WERI-Rb-1 (cell line): ENCODE measurements at regions not wholly inside any gene's neighbourhood (a gene's known extent, or its start where the extent isn't known, plus 50 kb on each side); places are given as distances from the start of the nearest gene placed in this dataset.
A peak's percentile ranks its signal among the peaks of the same experiment; 100 is the strongest.
"Not testable (repeated sequence)": the region's sequence is repeated elsewhere in the genome, so short reads cannot be mapped to it uniquely, and the experiment has no call there.

ENCODE experiments used
- DNase-seq: peaks from one replicate; pipeline ENCODE4 v3.0.0-alpha.2; 2020
- H3K27ac ChIP-seq: fragments of 250-450 bp; sonication (Bioruptor Pico); 2 replicates; pipeline ENCODE4 v1.5.1; 2020; ENCODE audit warnings: mild to moderate bottlenecking, moderate library complexity
- H3K27me3 ChIP-seq: fragments of 250-450 bp; sonication (Bioruptor Pico); 2 replicates; pipeline ENCODE4 v1.5.1; 2021; ENCODE audit warnings: mild to moderate bottlenecking, low read depth, moderate library complexity; ENCODE audit not compliant: insufficient read depth, severe bottlenecking
- H3K36me3 ChIP-seq: fragments of 250-450 bp; sonication (Bioruptor Pico); 2 replicates; pipeline ENCODE4 v1.5.1; 2020; ENCODE audit warnings: mild to moderate bottlenecking, moderate library complexity
- H3K4me3 ChIP-seq: 2 replicates; pipeline ENCODE4 v1.5.1; 2011; ENCODE audit warnings: low read depth, mild to moderate bottlenecking, control low read depth, low read length
- H3K9me3 ChIP-seq: fragments of 250-450 bp; sonication (Bioruptor Pico); 2 replicates; pipeline ENCODE4 v1.5.1; 2021; ENCODE audit warnings: mild to moderate bottlenecking, moderate library complexity; ENCODE audit not compliant: severe bottlenecking
- TF ChIP-seq, protein P1 (sequence below): IDR thresholded peaks from 2 replicates; pipeline ENCODE4 v1.5.1; 2011; ENCODE audit warnings: low read depth, mild to moderate bottlenecking, control low read depth, inconsistent platforms, low read length

DNA sequence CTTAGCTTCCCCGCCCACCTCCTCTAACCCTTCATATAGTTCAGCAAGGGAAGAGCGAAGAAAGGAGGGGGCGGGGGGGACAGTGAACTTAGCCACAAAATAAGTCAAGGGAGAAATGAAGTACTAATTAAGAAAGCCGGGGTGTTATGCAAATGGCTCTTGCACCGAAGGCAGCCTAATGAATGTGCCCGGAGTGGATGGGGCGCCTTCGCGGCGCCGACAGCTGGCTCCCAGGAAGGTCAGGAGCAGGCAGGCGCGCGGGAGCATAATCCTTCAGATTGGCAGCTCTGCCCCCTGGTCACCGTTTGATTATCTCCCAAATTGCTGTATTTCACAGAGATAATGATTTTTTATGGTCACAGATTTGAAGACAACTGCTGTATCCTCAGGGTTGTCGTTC lies 395.1 kb downstream of the TFAP2B start:
- Histone ChIP-seq H3K27me3 (no peaks in the 10 kb centered on the region), H3K36me3 (no peaks in the 10 kb centered on the region), H3K27ac (peak overlapping the region; percentile 23; the same call in 1 of the 2 replicates), H3K9me3 (no peaks in the 10 kb centered on the region), H3K4me3 (peak overlapping the region; percentile 43)
- peak; percentile 75 for DNase-seq
- TF ChIP-seq, protein P1, sequence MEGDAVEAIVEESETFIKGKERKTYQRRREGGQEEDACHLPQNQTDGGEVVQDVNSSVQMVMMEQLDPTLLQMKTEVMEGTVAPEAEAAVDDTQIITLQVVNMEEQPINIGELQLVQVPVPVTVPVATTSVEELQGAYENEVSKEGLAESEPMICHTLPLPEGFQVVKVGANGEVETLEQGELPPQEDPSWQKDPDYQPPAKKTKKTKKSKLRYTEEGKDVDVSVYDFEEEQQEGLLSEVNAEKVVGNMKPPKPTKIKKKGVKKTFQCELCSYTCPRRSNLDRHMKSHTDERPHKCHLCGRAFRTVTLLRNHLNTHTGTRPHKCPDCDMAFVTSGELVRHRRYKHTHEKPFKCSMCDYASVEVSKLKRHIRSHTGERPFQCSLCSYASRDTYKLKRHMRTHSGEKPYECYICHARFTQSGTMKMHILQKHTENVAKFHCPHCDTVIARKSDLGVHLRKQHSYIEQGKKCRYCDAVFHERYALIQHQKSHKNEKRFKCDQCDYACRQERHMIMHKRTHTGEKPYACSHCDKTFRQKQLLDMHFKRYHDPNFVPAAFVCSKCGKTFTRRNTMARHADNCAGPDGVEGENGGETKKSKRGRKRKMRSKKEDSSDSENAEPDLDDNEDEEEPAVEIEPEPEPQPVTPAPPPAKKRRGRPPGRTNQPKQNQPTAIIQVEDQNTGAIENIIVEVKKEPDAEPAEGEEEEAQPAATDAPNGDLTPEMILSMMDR, result no peak

DNA sequence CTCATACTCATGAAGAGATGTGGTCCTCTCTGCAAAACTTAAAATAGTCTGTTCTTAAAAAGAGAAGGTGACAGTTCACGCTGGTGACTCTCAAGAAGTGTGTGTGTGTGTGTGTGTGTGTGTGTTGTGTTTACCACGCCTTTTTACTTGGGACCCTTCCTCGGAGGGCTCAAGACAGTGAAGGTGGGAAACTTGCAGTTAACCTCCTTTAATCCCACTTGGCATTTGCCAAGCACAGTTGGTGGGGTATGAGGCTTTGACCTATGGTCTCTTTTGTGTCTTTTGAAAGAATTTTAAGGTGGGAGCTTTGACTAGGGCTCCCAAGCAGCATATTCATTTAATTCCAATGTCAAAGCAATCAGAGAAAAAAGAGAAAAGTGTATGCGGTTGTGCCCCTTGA lies 395.8 kb downstream of the TFAP2B start:
- no peak for DNase-seq

DNA sequence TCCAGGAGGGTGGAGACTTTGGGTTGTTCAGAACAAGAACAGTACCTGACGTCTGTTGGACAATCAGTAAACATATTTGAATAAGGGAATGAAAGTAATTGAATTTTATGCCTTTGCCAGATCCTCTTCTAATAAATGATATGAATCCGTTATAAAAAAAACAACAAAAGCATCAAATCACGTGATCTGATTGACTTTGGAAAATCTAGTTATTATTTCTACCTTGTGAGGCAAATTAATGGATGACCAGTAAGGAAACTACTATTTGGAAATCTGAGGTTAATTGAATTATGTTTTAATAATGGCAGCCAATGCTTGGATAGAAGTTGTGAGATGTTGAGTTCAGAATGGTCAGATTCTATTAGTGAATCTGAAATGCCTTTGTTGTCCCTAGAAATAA lies 399.5 kb downstream of the TFAP2B start:
- TF ChIP-seq, protein P1, result no peak
- no peaks in the 10 kb centered on the region for H3K36me3 ChIP-seq
- no peak overlapping the region for H3K4me3 ChIP-seq
- no peak for DNase-seq
- H3K27me3 ChIP-seq, result no peaks in the 10 kb centered on the region
- H3K27ac ChIP-seq, result no peak overlapping the region
- H3K9me3 ChIP-seq, result no peaks in the 10 kb centered on the region

More for the DNA sequence above, 395.8 kb downstream of the TFAP2B start:
- TF ChIP-seq, protein P1, result no peak
- Histone ChIP-seq H3K27me3 (no peaks in the 10 kb centered on the region), H3K4me3 (no peak overlapping the region), H3K36me3 (no peaks in the 10 kb centered on the region), H3K27ac (no peak overlapping the region), H3K9me3 (no peaks in the 10 kb centered on the region)

DNA sequence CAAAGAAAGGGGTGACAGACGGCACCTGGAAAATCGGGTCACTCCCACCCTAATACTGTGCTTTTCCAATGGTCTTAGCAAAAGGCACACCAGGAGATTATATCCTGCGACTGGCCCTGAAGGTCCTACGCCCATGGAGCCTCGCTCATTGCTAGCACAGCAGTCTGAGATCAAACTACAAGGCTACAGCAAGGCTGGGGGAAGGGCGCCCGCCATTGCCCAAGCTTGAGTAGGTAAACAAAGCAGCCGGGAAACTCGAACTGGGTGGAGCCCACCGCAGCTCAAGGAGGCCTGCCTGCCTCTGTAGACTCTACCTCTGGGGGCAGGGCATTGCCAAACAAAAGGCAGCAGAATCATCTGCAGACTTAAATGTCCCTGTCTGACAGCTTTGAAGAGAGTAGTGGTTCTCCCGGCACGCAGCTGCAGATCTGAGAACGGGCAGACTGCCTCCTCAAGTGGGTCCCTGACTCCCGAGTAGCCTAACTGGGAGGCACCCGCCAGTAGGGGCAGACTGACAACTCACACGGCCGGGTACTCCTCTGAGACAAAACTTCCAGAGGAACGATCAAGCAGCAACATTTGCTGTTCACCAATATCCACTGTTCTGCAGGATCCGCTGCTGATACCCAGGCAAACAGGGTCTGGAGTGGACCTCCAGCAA lies 406.0 kb downstream of the TFAP2B start:
- not testable (repeated sequence) for H3K9me3 ChIP-seq, DNase-seq, H3K4me3 ChIP-seq, H3K36me3 ChIP-seq, H3K27ac ChIP-seq, H3K27me3 ChIP-seq

DNA sequence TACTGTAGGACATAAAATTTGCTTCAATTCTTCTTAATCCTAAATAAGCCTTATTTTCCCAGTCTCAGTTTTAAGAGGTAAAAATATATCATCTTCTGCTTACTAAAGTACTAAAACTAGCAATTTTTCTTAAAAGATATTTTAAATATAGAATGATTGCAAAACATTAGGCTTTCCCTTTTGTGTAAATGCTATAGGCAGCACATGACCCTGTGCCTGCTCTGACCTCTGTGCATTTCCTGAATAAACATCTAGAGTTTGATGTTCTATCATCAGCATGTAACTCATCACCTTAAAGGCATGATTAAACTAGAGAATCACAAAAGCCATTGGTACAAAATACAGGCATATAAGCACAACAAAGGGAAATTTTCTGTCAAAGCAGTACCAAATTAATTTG lies 422.7 kb downstream of the TFAP2B start:
- Histone ChIP-seq H3K27me3 (no peaks in the 10 kb centered on the region), H3K27ac (no peak overlapping the region), H3K9me3 (no peaks in the 10 kb centered on the region), H3K36me3 (no peaks in the 10 kb centered on the region), H3K4me3 (no peak overlapping the region)
- TF ChIP-seq, protein P1, result no peak
- DNase-seq, result no peak

DNA sequence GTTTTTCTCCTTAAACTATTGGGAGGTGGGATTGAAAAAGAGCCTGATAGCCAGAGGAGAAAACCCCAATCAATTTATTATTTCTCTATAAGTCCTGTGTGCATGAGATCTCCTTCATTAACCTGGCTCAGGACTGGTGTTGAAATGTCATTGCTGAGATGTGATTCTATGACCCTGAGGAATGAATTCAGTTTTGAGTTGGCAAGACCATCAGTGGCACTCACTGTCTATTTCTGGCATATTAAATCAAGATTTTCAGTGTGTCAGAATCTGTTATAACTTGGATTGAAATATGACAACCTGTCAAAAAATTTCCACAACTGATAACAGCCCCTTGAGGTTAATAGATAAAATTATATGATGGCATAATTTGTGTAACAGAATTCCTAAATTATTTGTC lies 431.1 kb downstream of the TFAP2B start:
- Histone ChIP-seq H3K9me3 (no peaks in the 10 kb centered on the region), H3K27ac (no peak overlapping the region), H3K4me3 (no peak overlapping the region), H3K36me3 (no peaks in the 10 kb centered on the region), H3K27me3 (no peaks in the 10 kb centered on the region)
- TF ChIP-seq, protein P1, result no peak
- no peak for DNase-seq
